Ectodermal cell (in vitro differentiated cells): ENCODE measurements at regions not wholly inside any gene's neighbourhood (a gene's known extent, or its start where the extent isn't known, plus 50 kb on each side); places are given as distances from the start of the nearest gene placed in this dataset.

Experiments
- H3K27ac ChIP-seq: 2 replicates; pipeline ENCODE4 v1.7.0; 2013; ENCODE audit warnings: mild to moderate bottlenecking, low read depth, low read length; ENCODE audit not compliant: insufficient read depth, poor library complexity, severe bottlenecking
- H3K27me3 ChIP-seq: 2 replicates; pipeline ENCODE4 v1.7.0; 2013; ENCODE audit warnings: mild to moderate bottlenecking, low read length; ENCODE audit not compliant: insufficient read depth, control insufficient read depth, poor library complexity, severe bottlenecking
- H3K36me3 ChIP-seq: one replicate; pipeline ENCODE4 v1.7.0; 2013; ENCODE audit warnings: low read length; ENCODE audit not compliant: control insufficient read depth, insufficient read depth
- H3K4me1 ChIP-seq: one replicate; pipeline ENCODE4 v1.7.0; 2013; ENCODE audit warnings: low read length; ENCODE audit not compliant: control insufficient read depth, insufficient read depth
- H3K4me3 ChIP-seq: 2 replicates; pipeline ENCODE4 v1.7.0; 2013; ENCODE audit warnings: low read depth, low read length, control low read depth; ENCODE audit not compliant: insufficient read depth
- H3K9me3 ChIP-seq: 2 replicates; pipeline ENCODE4 v1.7.0; 2013; ENCODE audit warnings: mild to moderate bottlenecking, low read length, moderate library complexity; ENCODE audit not compliant: control insufficient read depth
- WGBS, 2 experiments: methylation state at CpG; one replicate each; pipeline ENCODE4 v1.1.7; 2013; ENCODE audit warnings: missing lambda C conversion rate in 2 of 2; 5-methylcytosine and 5-hydroxymethylcytosine counted together

DNA sequence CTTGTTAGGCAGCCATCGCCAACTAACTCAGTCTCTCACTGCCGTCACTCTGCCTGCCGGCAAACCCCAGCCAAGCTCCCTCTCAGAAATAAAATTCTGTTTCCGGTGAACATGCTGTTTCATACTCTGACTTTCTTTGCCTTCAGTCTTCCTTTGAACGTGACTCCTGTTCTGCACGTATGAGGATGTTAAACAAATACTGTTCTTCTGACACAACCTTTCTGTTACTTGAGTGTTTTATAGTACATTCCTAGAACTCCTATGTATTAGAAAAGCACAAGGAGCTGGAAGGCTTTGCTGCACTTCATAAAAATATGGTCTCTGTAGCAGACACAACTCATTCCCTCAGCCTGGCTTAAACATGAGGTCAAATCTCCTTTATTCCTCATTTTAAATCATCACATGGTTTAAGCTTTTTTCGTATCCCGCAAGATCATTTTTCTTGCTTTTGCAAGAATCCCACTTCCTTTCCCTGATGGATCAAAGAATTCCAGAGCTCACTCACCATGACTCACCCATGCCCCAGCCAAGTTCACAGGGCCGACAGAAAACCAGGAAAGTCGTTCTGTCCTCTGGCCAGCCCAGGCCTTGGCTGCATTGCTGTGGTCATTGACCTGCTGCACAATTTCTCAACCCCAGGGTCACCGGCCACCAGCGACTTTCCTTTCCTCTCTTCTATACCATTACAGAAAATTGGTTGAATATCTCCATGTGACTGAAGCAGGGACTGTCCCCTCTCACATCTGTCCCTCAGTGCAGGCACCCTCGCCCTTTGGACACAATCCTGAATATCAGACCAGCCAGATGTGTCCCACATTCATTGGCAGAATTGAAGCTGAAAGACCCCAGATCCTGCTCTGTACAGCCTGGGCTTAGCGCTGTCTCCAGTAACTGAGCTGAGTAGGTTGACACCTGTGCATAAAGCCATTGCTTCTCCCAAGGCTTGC, 183.1 kb upstream of the ARL4C start:
- no peaks in the 10 kb centered on the region for H3K27me3 ChIP-seq
- H3K4me1 ChIP-seq: peaks cover 26% of the 10 kb centered on the region
- WGBS, 2 experiments: 88 to 93% methylated on average over 14 of the region's 14 CpGs
- no peaks in the 10 kb centered on the region for H3K9me3 ChIP-seq
- no peaks in the 10 kb centered on the region for H3K36me3 ChIP-seq
- H3K4me3 ChIP-seq: no peak overlapping the region
- no peak overlapping the region for H3K27ac ChIP-seq

DNA sequence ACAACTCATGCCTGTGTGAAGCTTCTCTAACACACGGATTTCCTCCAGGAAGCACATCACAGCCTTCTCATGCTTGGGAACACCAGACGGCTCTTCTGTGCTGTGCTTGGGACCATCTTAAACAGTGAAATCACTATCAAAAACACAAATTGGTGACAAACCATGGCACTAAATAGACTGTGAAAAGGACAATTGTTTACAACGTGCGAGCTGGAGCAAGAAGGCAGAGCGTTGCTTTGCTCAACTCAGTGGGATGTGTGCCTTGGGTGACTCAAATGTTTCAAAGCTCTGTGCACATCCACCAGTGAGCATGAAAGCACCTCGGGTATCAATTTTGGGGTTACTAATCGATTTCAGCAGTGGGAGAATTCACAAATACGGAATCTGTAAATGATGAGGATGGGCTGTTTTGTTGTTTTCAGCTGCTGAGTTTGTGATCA, 182.4 kb upstream of the ARL4C start:
- H3K27me3 ChIP-seq: no peaks in the 10 kb centered on the region
- no peaks in the 10 kb centered on the region for H3K36me3 ChIP-seq
- H3K4me3 ChIP-seq: no peak overlapping the region
- peaks cover 32% of the 10 kb centered on the region for H3K4me1 ChIP-seq
- no peaks in the 10 kb centered on the region for H3K9me3 ChIP-seq
- 91 to 93% methylated on average over 8 of the region's 8 CpGs for WGBS, 2 experiments
- no peak overlapping the region for H3K27ac ChIP-seq

DNA sequence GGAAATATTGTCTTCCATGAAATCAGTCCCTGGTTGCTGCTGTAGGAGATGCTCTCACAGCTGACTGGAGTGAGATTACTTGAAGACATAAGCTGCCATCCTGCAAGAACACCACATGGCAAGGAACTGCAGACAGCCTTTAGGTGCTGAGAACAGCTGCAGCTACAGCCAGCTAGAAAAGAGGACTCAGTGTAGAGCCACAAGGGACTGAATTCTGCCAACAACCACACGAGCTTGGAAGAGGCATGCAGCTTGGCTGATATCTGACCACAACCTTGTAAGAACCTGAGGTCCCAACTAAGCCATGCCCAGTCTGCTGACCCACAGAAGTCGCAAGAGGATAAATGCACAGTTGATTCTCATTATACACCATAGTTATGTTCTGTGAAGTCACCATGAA, 181.8 kb upstream of the ARL4C start:
- Histone ChIP-seq H3K4me3 (no peak overlapping the region), H3K36me3 (no peaks in the 10 kb centered on the region), H3K9me3 (no peaks in the 10 kb centered on the region), H3K27ac (no peak overlapping the region), H3K4me1 (peaks cover 27% of the 10 kb centered on the region), H3K27me3 (no peaks in the 10 kb centered on the region)
- 92 to 93% methylated on average over 2 of the region's 2 CpGs for WGBS, 2 experiments

DNA sequence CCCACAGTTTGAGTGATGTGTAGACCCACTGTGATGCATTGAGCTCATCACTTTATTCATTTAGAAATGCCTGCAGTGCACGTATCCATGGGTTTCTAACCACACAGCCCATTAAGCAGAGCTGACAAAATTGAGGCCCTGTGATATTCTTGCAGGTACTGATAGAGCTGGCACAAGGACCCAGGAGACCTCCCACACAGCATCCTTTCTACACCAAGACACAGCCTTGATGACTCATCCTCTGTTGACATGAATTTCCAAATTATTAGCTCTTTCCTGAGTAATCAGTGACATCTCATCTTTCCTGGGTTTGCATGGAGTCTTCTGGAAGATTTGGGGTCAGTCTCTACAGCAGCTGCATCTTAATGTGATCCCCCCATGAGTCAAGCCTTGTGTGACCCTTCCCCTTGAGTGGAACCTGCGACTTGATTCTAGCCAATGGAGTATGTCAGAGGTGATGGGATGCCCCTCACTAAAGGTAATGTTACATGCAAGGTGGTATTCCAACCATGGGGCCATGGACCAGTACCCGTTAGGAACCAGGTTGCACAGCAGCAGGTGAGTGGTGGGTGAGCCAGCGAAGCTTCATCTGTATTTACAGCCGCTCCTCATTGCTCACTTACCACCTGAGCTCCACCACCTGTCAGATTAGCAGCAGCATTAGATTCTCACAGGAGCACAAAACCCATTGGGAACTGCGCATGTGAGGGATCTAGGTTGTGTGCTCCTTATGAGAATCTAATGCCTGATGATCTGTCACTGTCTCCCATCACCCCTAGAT, 181.1 kb upstream of the ARL4C start:
- H3K4me1 ChIP-seq: peaks cover 26% of the 10 kb centered on the region
- H3K36me3 ChIP-seq: no peaks in the 10 kb centered on the region
- no peaks in the 10 kb centered on the region for H3K9me3 ChIP-seq
- 85 to 90% methylated on average over 6 of the region's 6 CpGs for WGBS, 2 experiments
- no peak overlapping the region for H3K27ac ChIP-seq
- H3K27me3 ChIP-seq: no peaks in the 10 kb centered on the region
- no peak overlapping the region for H3K4me3 ChIP-seq

DNA sequence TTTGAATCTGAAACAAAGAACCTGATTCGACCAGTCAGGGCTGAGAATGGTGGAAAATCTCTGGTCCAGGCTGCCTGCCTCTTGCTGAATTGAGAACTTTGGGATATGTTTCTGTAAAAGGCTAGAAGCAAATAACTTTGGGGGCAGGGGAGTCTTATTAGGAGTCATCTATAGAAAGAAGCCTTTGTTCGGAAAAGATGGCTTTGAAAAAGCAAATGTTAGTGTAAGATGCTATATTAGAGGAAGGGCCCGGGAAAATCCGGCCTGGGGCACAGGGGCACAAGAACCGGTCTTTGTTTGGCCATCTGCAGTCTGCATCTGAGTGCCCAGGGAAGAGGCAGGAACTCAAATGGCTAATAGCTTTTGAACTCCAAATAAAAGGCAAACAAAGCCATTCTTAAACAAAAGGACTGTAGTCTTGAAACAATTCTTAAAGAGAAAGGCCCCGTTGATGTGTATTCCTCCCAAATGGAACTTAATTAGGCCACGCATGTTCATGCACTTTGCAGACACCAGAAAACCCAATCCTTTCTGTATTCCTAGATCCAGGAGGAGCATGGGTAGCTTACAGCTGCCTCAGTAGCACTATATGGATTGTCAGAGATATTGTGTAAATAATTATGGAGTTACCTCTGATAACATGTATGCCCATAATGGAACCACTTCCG, 180.0 kb upstream of the ARL4C start:
- Histone ChIP-seq H3K9me3 (no peaks in the 10 kb centered on the region), H3K27me3 (no peaks in the 10 kb centered on the region), H3K27ac (peak overlapping the region; percentile 12), H3K4me3 (no peak overlapping the region), H3K4me1 (peaks cover 19% of the 10 kb centered on the region), H3K36me3 (no peaks in the 10 kb centered on the region)
- WGBS, 2 experiments: 23 to 30% methylated on average over 7 to 8 of the region's 8 CpGs

DNA sequence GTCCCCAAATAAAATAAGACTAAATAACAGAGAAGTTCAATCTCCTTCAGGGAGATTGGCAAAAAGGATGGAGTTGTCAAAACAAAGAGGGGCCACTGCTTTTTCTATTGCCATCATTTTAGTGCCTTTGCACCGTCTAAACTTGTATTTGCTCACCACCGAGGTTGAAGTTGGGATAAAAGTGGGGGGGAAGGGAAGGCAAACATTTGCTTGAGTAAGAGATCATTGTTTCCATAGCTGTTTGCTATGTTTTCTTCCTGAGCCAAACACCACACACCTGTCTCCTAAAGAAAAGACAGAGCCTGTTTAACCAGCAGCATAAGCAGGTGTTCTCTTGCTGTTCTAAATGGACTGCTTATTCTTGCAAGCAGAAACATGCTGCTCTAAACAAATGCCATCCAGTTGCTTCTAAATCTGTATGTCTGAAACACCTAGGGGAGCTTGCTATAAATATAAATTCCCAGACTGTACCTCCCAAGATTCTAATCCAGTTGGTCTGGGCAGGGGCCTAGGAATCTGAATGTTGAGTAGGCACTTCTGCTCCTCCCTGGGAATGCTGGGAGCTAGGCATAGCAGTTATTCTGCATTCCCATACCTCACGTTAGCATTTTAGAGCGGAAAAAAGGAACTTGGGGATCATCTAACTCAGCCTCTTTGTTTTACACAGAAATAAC, 179.4 kb upstream of the ARL4C start:
- H3K4me1 ChIP-seq: peaks cover 25% of the 10 kb centered on the region
- no peak overlapping the region for H3K4me3 ChIP-seq
- H3K27ac ChIP-seq: peak overlapping the region; percentile 12
- WGBS, 2 experiments: 59% methylated on average over 4 of the region's 4 CpGs
- H3K27me3 ChIP-seq: no peaks in the 10 kb centered on the region
- no peaks in the 10 kb centered on the region for H3K36me3 ChIP-seq
- H3K9me3 ChIP-seq: no peaks in the 10 kb centered on the region

DNA sequence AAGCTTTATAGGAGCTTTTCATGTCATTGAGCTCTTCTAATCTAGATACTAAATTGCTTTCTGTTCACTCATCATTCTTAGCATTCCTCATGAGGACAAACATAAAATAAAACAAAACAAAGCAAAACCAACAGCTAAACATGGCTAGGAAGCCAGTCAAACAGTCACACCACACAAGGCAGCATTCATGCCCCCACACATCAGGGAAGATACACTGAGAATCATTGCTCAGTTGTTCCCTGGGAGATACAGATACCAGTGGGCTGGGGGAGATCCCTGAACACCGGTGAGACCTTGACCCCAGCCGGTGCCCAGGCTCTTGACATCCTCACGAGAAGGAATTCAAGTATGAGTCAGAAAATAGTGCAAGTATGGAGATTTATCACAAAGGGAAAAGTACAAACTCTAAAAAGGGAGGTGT, 177.9 kb upstream of the ARL4C start:
- H3K4me3 ChIP-seq: no peak overlapping the region
- 93% methylated on average over 3 of the region's 3 CpGs for WGBS, 2 experiments
- H3K27ac ChIP-seq: no peak overlapping the region
- H3K36me3 ChIP-seq: no peaks in the 10 kb centered on the region
- H3K4me1 ChIP-seq: peaks cover 37% of the 10 kb centered on the region
- no peaks in the 10 kb centered on the region for H3K9me3 ChIP-seq
- no peaks in the 10 kb centered on the region for H3K27me3 ChIP-seq

DNA sequence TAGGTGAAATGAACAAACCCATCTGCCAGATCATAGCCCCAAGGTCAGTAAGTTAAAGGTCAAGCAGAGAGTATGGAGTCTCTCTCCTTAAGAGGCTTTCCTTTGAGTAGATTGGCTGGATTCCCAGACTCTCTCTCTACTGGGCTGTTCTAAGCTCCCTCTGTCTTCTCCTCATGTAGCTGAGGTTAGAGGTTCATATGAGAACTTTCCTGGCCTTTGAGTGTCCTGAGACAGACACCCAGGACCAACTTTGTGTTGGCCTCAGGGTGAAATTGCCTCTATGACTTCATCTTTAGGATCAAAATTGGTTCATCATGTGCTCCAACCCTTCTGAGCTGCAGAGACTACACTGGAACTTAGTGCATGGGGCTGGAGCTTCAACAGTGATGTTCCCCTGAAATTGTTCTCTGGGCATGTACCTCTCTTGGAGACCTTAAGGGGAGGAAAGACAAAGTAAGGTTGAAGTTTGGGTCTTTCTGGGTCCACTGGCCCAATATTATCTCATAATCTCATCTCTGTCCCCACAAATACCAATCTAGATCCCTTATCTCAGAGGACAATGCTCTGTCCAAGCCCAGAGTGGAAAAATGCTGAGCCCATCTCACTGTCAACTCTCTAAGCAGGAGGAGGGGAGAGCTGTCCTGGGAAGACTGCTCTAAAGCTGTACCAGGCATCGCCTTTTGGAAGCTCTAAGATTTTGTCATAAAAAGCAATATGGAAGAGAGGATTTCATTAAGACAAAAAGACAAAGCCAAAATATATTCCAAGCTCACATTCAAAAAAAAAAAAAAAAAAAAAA, 177.3 kb upstream of the ARL4C start:
- H3K27ac ChIP-seq: no peak overlapping the region
- no peak overlapping the region for H3K4me3 ChIP-seq
- no peaks in the 10 kb centered on the region for H3K27me3 ChIP-seq
- WGBS, 2 experiments: 100% methylated on average over 1 of the region's 1 CpG; no CpG with 5 or more reads in 1 of the 2 experiments
- no peaks in the 10 kb centered on the region for H3K36me3 ChIP-seq
- no peaks in the 10 kb centered on the region for H3K9me3 ChIP-seq
- H3K4me1 ChIP-seq: peaks cover 37% of the 10 kb centered on the region

DNA sequence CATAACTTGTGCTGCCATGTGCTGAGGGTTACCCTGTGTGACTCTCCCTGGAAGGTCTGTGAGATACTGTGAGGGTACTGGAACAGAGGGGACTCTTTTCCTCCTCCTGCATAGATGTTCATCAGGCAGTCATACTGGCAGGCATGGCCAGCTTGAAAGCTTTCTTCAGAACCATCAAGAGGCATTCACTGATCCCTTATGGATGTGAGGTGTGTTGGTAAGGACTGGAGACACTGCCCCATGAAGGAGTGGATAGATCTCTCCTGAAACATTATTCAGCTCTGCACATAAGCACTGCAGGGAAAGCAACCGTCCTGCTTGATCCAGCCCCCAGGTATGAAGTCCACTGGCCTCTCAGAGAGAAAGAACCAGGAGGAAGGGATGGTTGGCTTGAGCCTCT, 176.6 kb upstream of the ARL4C start:
- Histone ChIP-seq H3K4me3 (no peak overlapping the region), H3K9me3 (no peaks in the 10 kb centered on the region), H3K36me3 (no peaks in the 10 kb centered on the region), H3K27me3 (no peaks in the 10 kb centered on the region), H3K4me1 (peaks cover 37% of the 10 kb centered on the region), H3K27ac (no peak overlapping the region)
- 100% methylated on average over 1 of the region's 1 CpG for WGBS, 2 experiments
